ENCODE measurements at regions not wholly inside any gene's neighbourhood (a gene's known extent, or its start where the extent isn't known, plus 50 kb on each side); places are given as distances from the start of the nearest gene placed in this dataset.

DNA sequence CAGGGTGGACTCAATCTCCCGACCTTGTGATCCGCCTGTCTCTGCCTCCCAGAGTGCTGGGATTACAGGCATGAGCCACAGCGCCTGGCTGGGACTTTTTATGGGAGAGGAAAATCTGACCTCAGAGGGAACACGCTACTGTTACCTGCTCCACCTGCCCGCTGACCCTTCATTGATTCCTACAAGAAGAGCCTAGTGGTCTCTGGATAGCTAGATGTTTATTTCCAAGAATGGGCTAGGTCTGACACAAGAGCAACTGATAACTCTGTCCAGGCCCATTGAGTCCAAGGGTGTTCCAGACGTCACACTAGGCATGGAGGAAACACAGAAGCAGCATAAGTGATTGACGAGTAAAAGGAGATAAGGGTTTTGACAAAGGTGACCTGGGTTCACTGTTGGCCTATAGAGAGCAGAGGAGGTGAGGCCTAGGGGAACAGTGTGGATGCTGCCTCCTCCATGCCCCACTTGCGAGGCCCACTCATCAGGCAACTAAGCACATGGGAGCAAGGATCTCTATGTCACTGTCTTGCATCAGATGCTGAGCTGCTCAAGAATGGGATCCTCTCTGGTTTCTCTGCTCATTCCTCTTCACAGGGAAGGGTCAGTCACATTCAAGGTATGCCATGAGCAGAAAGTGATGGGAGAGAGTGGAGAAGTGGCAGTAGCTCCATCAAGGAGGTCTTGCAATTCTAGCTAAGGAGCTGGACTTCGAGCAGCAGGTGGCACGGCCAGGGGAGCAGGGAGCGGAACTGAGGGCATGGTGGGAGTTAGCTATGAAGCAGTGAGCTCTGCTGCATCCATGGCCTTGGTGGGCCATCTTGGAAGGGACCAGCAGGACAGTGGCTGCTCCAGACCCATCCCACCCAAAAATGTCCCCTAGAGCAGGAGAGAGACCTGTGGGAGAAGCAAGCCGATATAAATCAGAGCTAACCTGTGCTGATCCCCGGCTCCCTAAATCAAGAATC lies 145.2 kb downstream of the WSCD1 start:
- H3K36me3 ChIP-seq: no peaks in the 10 kb centered on the region
- H3K9me3 ChIP-seq: no peaks in the 10 kb centered on the region
- H3K27ac ChIP-seq: no peak overlapping the region
- H3K4me1 ChIP-seq: no peaks in the 10 kb centered on the region
- no peaks in the 10 kb centered on the region for H3K27me3 ChIP-seq
- intact Hi-C loops (cut with DNase I): no loop called here
- peak in 1 of 2 donors; percentile 52 for DNase-seq (ENCODE audit: extremely low spot score in 2 of 2)
- no peak overlapping the region for H3K4me3 ChIP-seq
- TF ChIP-seq POLR2A (IDR thresholded peaks at IDR 0.05): no peak
- TF ChIP-seq, protein P1, sequence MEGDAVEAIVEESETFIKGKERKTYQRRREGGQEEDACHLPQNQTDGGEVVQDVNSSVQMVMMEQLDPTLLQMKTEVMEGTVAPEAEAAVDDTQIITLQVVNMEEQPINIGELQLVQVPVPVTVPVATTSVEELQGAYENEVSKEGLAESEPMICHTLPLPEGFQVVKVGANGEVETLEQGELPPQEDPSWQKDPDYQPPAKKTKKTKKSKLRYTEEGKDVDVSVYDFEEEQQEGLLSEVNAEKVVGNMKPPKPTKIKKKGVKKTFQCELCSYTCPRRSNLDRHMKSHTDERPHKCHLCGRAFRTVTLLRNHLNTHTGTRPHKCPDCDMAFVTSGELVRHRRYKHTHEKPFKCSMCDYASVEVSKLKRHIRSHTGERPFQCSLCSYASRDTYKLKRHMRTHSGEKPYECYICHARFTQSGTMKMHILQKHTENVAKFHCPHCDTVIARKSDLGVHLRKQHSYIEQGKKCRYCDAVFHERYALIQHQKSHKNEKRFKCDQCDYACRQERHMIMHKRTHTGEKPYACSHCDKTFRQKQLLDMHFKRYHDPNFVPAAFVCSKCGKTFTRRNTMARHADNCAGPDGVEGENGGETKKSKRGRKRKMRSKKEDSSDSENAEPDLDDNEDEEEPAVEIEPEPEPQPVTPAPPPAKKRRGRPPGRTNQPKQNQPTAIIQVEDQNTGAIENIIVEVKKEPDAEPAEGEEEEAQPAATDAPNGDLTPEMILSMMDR (IDR thresholded peaks at IDR 0.05): no peak
- TF ChIP-seq POLR2AphosphoS5 (IDR thresholded peaks at IDR 0.05; ENCODE audit: insufficient read depth in 1 of 2, low read depth in 1 of 2): no peak

DNA sequence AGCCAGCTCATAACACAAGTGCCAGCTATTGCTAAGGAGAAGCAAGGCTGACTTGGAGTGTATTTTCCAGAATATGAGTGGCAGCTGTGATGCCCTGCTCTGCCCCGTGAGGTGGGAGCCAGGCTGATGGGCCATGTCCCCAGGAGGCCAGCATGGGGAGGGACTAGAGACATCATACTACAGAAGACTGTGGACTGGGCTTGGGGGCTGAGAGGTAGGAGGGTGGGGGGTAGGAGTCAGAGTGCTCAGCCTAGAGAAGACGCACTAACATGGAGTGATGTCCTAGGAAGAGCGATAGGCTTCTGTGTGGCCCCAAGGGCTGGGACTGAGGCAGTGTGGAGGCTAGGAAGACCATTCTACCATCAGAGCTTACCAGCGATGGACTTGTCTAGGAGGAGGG lies 143.7 kb downstream of the WSCD1 start:
- intact Hi-C loops (cut with DNase I): no loop called here
- Histone ChIP-seq H3K36me3 (no peaks in the 10 kb centered on the region), H3K27ac (no peak overlapping the region), H3K9me3 (no peaks in the 10 kb centered on the region), H3K4me1 (no peaks in the 10 kb centered on the region), H3K4me3 (no peak overlapping the region), H3K27me3 (no peaks in the 10 kb centered on the region)
- TF ChIP-seq POLR2AphosphoS5 (IDR thresholded peaks at IDR 0.05; ENCODE audit: insufficient read depth in 1 of 2, low read depth in 1 of 2): no peak
- no peak for TF ChIP-seq POLR2A (IDR thresholded peaks at IDR 0.05)
- TF ChIP-seq, protein P1 (IDR thresholded peaks at IDR 0.05): no peak
- peak in 1 of 2 donors; percentile 32 for DNase-seq (ENCODE audit: extremely low spot score in 2 of 2)

DNA sequence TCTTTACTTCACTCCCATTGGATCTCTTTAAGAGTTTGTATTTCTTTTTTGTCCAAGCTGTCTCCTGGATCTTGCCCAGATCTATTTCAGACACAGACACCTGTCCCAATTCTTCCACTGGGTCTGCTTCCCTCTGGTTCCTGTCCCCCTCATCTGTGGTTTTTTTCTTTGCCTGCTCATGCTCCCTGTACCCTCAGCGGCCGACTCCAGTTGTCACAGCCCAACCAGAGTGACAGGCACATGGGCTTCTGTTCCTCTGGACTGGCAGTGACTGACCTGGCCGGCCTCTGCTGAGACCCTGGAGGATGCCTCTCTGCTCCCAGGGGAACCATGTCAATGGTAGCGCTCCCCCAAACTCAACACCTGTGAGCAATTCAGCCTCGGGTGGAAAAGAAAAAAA lies 142.6 kb downstream of the WSCD1 start:
- Histone ChIP-seq H3K4me1 (no peaks in the 10 kb centered on the region), H3K36me3 (no peaks in the 10 kb centered on the region), H3K9me3 (no peaks in the 10 kb centered on the region), H3K27me3 (no peaks in the 10 kb centered on the region), H3K4me3 (no peak overlapping the region), H3K27ac (no peak overlapping the region)
- intact Hi-C loops (cut with DNase I): no loop called here
- DNase-seq (ENCODE audit: extremely low spot score in 2 of 2): peak in 1 of 2 donors; percentile 64
- TF ChIP-seq POLR2A (IDR thresholded peaks at IDR 0.05): no peak
- no peak for TF ChIP-seq POLR2AphosphoS5 (IDR thresholded peaks at IDR 0.05; ENCODE audit: insufficient read depth in 1 of 2, low read depth in 1 of 2)
- TF ChIP-seq, protein P1 (IDR thresholded peaks at IDR 0.05): no peak

DNA sequence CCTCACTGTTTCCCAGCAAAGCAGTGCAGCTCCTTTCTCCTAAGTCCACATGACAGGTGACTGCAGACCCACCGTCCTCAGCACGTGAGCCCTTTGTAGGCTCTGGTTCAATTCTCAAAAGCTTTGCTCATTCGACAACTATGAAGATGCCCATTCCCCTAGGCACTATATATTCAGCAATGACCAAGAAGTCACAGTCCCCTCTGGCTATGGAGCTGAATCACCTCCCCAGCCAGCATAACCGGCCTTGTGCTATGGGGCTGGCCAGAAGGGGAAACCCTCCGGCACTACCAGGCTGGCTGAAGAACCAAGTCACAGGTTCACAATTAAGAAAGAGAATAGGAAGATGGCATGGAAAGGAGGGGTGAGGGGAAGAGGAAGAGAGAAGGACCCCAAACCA lies 139.7 kb downstream of the WSCD1 start:
- no peaks in the 10 kb centered on the region for H3K36me3 ChIP-seq
- no peaks in the 10 kb centered on the region for H3K4me1 ChIP-seq
- DNase-seq (ENCODE audit: extremely low spot score in 2 of 2): peak in 1 of 2 donors; percentile 34
- intact Hi-C loops (cut with DNase I): no loop called here
- TF ChIP-seq POLR2A (IDR thresholded peaks at IDR 0.05): no peak
- TF ChIP-seq, protein P1 (IDR thresholded peaks at IDR 0.05): no peak
- TF ChIP-seq POLR2AphosphoS5 (IDR thresholded peaks at IDR 0.05; ENCODE audit: insufficient read depth in 1 of 2, low read depth in 1 of 2): no peak
- H3K27me3 ChIP-seq: no peaks in the 10 kb centered on the region
- no peaks in the 10 kb centered on the region for H3K9me3 ChIP-seq
- H3K27ac ChIP-seq: no peak overlapping the region
- no peak overlapping the region for H3K4me3 ChIP-seq

DNA sequence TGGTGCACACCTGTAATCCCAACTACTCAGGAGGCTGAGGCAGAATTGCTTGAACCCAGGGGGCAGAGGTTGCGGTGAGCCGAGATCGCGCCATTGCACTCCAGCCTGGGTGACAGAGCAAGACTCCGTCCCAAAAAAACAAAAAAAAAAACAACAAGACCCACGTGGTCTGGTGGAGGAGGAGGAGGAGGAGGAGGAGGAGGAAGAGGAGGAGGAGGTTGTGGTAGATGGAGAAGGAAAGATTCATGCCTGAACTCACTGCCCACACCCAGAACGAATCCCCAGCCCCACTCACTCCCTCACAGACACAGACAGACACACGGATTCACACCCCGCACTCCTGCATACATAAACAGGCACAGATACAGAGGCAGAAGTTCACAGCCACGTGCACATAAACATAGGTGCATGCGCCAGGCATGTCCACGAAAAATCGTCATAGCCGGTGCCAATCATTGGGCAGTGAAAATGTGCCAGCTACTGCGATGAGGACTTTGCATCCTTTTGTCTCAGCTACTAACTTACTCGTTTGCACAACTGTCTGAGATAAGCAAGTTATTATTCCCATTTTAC lies 138.5 kb downstream of the WSCD1 start:
- TF ChIP-seq POLR2AphosphoS5 (IDR thresholded peaks at IDR 0.05; ENCODE audit: insufficient read depth in 1 of 2, low read depth in 1 of 2) (no peak), POLR2A (IDR thresholded peaks at IDR 0.05) (no peak)
- TF ChIP-seq, protein P1 (IDR thresholded peaks at IDR 0.05): no peak
- peak in 1 of 2 donors; percentile 79 for DNase-seq (ENCODE audit: extremely low spot score in 2 of 2)
- Histone ChIP-seq H3K9me3 (no peaks in the 10 kb centered on the region), H3K4me3 (no peak overlapping the region), H3K27me3 (no peaks in the 10 kb centered on the region), H3K27ac (no peak overlapping the region), H3K4me1 (no peaks in the 10 kb centered on the region), H3K36me3 (no peaks in the 10 kb centered on the region)
- intact Hi-C loops (cut with DNase I): no loop called here

All from vagina (tissue), 2 donors.